C4-2B (cell line): ENCODE measurements at regions not wholly inside any gene's neighbourhood (a gene's known extent, or its start where the extent isn't known, plus 50 kb on each side); places are given as distances from the start of the nearest gene placed in this dataset.
A peak's percentile ranks its signal among the peaks of the same experiment; 100 is the strongest.

Experiments used
- H3K27ac ChIP-seq: fragments of 450-650 bp; 2 replicates; pipeline ENCODE4 v1.5.1; 2017
- CTCF ChIP-seq: fragments of 450-650 bp; conservative IDR thresholded peaks from 2 replicates; pipeline ENCODE4 v1.5.1; 2017; ENCODE audit warnings: mild to moderate bottlenecking
- ZFX ChIP-seq: fragments of 450-650 bp; IDR thresholded peaks from 2 replicates; pipeline ENCODE4 v1.6.1; 2017

- TF ChIP-seq CTCF (no peak), ZFX (no peak)
- H3K27ac ChIP-seq: no peak overlapping the region
These were observed 94.3 kb upstream of the C3orf80 start for GRCh38 chr3:160130950-160131349.

- H3K27ac ChIP-seq: no peak overlapping the region
- TF ChIP-seq CTCF (no peak), ZFX (no peak)
These were observed 93.0 kb upstream of the C3orf80 start for GRCh38 chr3:160132226-160132625.

GRCh38 chr3:160133757-160134156, 91.5 kb upstream of the C3orf80 start:
- H3K27ac ChIP-seq: peak overlapping the region; percentile 6; the same call in 1 of the 2 replicates
- TF ChIP-seq ZFX: no peak
- TF ChIP-seq CTCF: peak; percentile 45

- TF ChIP-seq ZFX: no peak
- no peak for TF ChIP-seq CTCF
- H3K27ac ChIP-seq: peak overlapping the region; percentile 6; the same call in 1 of the 2 replicates
These were observed 90.8 kb upstream of the C3orf80 start for GRCh38 chr3:160134454-160134853.

- no peak overlapping the region for H3K27ac ChIP-seq
- no peak for TF ChIP-seq CTCF
- TF ChIP-seq ZFX: no peak
These were observed 90.3 kb upstream of the C3orf80 start for GRCh38 chr3:160134964-160135363.

GRCh38 chr3:160135851-160136250, 89.4 kb upstream of the C3orf80 start:
- TF ChIP-seq ZFX (no peak), CTCF (no peak)
- H3K27ac ChIP-seq: no peak overlapping the region

GRCh38 chr3:160136421-160136820, 88.8 kb upstream of the C3orf80 start:
- no peak overlapping the region for H3K27ac ChIP-seq
- TF ChIP-seq ZFX (no peak), CTCF (no peak)
